ENCODE measurements at regions not wholly inside any gene's neighbourhood (a gene's known extent, or its start where the extent isn't known, plus 50 kb on each side); places are given as distances from the start of the nearest gene placed in this dataset.
"Not testable (repeated sequence)": the region's sequence is repeated elsewhere in the genome, so short reads cannot be mapped to it uniquely, and the experiment has no call there.

GRCh38 chr14:104398656-104399055 is 180.9 kb upstream of the C14orf180 start:
- DNase-seq (ENCODE audit: low read depth in 2 of 2), result no peak

- DNase-seq (ENCODE audit: low read depth in 2 of 2), result no peak
These were observed 180.0 kb upstream of the C14orf180 start for GRCh38 chr14:104399432-104400155.

GRCh38 chr14:104400355-104400754 is 179.2 kb upstream of the C14orf180 start:
- no peak for DNase-seq (ENCODE audit: low read depth in 2 of 2)

GRCh38 chr14:104401785-104402184 is 177.8 kb upstream of the C14orf180 start:
- DNase-seq (ENCODE audit: low read depth in 2 of 2), result no peak

GRCh38 chr14:104402303-104402702 is 177.3 kb upstream of the C14orf180 start:
- DNase-seq (ENCODE audit: low read depth in 2 of 2), result not testable (repeated sequence)

DNA sequence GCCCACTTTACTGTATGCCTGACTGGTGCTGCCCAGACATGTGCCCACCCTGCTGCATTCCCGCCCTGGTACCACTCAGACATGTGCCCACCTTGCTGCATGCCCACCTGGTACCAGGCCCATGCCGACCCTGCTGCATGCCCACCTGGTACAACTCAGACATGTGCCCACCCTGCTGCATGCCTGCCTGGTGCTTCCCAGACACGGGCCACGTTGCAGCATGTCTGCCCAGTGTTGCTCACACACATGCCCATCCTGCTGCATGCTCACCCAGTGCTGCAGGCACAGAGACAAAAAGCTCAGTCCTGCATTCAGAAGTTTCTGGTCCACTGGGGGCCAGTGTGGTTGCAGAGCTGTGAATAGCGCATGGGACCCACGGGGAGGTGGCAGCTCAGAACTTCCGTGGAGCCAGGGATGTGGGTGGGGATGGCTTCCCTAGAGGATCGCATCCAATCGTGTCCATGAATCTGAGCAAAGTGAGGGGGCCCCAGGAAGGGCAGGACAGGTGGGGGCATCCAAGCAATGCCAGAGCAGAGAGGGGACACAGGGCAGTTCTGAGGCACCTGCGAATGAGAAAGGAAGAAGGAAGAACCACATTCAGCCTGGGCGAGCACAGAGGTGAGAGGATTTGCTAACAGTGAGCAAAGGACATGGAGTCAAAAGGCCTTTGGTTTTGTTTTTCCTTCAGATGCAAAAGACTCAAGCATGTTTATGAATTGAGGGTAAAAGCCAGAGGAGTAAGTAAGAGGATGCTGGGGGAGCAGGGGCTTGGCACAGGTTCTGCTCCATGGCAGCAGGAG is 175.9 kb upstream of the C14orf180 start:
- DNase-seq (ENCODE audit: low read depth in 2 of 2), result no peak

- no peak for DNase-seq (ENCODE audit: low read depth in 2 of 2)
These were observed 174.6 kb upstream of the C14orf180 start for GRCh38 chr14:104404922-104405321.

DNA sequence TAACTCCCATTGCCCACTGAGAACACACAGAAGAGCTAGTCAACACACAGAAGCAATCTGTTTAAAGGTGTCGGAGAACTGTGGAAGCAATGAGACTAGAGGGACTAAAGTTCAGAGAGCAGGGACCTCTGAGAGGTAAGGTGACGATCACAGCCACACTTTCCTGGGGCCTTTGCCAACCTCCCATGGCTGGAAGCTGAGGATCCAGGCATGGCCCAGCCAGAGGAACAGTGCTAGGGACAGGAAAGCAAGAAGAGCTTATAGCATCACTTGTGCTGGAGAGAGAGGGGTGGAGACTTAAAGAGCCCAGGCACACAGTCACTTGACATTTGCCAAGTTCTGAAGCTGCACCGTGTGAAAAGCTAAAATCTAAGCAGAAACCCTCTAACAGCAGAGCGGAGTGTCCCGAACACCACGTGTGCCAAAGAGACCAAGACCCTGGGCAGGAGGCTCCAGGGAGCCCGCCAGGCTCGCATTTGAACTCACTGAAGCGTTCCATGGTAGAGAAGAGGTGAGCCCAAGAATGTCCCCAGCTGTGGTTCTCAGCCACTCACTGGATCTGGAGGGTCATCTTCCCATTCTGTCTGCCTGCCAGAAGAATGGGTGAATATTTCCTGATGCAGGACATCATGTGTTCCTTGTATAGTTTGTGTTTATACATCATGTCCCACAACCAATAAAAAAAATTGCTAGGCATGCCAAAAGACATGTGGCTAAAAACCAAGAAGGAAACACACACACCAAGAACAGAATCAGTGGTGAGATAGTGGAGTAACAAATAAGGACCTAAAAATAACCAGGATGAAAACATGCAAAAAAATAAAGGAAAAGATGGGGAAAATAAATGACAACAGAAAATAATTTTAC is 174.0 kb upstream of the C14orf180 start:
- no peak for DNase-seq (ENCODE audit: low read depth in 2 of 2)

DNA sequence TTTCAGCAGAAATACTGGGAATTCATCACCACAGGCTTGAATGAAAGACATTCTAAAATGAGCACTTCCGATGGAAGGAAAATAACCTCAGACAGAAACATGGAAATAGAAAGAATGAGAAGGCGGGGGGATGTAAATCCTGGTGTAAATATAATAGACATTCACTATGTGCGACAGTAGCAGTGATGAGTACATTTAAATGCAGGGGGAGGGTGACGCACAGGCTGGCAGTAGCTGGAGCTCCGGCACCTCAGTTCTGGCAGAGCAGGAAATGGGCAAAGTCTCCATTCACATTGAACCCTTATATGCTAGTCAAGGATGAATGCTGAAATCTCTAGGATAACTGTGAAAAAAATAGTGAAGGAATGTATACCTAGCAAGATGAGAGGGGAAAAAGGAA is 172.7 kb upstream of the C14orf180 start:
- DNase-seq (ENCODE audit: low read depth in 2 of 2), result no peak

DNA sequence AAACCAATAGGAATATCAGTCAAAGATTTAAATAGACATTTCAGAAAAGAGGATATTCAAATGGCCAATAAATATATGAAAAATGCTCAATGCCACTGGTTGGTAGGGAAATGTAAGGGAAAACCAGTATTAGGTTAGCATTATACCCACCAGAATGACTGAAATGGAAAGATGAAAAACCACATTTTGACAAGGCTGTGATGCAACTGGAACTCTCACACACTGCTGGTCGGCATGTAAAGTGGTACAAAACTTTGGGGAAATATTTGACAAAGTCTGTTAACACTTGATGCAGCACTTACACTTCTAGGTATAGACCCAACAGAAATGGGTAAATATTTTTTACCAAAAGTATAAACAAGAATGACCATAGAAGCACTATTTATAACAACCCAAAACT is 163.2 kb upstream of the C14orf180 start:
- no peak for DNase-seq (ENCODE audit: low read depth in 2 of 2)

GRCh38 chr14:104419865-104420505 is 159.6 kb upstream of the C14orf180 start:
- no peak for DNase-seq (ENCODE audit: low read depth in 2 of 2)

DNA sequence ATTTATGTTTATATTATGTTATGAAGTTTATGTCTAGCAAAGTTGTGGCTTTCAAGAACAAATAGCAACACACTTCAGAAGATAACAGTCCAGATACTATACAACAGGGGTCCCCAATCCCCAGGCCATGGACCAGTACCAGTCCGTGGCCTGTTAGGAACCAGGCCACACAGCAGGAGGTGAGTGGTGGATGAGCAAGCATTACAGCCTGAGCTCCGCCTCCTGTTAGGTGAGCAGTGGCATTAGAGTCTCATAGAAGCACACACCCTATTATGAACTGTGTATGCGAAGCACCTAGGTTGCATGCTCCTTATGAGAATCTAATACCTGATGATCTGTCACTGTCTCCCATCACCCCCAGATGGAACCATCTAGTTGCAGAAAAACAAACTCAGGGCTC is 159.0 kb upstream of the C14orf180 start:
- DNase-seq (ENCODE audit: low read depth in 2 of 2), result not testable (repeated sequence)

DNA sequence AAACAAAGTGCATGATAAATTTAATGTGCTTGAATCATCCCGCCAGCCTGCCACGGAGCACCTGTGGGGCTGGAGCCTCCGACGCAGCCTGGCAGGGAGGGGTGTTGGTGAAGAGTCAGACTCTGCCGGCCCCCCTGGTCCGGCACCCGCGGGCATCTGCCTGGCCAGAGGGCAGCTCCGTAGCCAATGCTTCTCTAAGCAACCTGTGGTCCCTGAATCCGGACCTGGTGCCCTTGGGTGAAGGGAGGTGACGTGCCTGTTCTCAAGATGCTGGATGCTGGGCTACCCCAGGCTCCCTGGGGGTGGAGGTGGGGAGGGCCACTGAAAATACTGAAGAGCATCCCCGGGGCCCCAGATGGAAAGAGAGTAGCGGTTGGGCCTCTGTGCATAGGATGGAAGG is 158.6 kb upstream of the C14orf180 start:
- no peak for DNase-seq (ENCODE audit: low read depth in 2 of 2)

GRCh38 chr14:104421401-104421821 is 158.2 kb upstream of the C14orf180 start:
- DNase-seq (ENCODE audit: low read depth in 2 of 2), result no peak

GRCh38 chr14:104421892-104422828 is 157.4 kb upstream of the C14orf180 start:
- no peak for DNase-seq (ENCODE audit: low read depth in 2 of 2)

DNA sequence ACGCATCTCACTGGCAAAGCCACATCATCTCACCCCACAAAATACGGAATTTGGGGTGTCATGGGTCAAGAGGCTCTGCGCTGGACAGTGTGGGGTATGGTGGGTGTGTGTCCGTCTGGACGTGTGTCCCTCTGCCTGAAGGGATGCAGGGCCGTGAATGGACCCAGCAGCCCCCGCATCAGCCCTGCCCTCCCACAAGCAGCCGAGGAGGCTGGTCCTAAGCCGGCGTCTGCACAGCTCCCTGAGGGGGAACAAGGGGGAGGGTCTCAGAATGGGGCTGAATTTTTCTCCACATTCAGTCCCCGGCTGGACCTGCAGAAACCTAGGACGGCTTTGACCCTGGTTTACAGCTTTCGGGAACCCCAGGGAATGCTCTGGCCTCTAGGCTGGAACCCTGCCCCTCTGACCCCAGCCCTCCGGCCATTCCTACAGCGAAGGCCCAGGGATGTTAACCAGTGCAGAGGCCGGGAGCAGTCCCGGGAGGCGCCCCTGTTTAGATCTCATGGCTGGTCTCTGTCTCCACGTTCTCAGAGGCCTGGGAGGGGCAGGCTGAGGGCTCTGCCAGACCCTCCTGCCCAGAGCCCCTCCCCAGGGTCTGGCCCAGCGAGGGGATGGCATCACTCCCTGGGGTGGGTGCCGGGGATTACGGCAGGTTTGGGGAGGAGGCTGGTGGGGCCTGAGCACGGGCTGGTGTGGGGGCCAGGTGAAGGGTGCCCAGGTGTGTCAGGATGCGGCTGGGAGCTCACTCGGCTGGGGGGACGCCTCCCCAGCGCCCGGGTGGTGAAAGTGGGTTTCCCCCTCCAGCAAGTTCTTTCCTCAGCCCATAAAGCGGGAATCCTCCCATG is 156.5 kb upstream of the C14orf180 start:
- no peak for DNase-seq (ENCODE audit: low read depth in 2 of 2)

DNA sequence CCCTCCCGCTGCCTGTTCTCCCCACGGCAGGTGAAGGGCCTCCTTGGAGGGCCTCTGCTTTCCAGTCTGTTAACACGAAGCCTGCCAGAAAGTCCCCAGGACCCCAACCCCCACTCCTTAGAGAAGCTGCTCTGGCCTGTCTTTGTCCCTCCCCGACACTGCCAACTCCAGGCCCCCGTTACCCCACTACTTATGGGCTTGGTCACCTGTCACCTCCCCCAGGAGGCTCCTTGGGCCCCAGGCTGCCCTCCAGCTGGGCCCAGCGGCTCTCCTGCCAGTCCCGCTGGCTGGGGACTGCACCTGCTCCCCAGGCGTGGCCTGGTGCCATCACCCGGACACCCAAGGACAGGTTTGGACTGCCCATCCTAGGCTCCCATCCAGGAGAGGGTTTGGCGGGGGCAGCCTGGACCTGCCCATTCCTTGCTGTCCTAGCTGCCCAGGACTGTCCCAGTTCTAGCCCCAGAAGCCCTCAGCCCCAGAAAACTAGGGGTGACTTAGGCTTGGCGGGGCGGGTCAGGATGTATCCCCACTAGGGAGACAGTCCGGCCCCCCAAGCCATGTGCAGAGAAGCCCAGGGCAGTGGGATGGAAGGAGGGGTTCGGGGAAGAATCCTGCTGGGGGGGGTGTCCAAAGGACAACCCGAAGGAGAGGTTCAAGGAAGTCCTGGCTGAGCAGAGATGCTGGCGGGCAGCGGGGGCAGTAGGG is 155.7 kb upstream of the C14orf180 start:
- DNase-seq (ENCODE audit: low read depth in 2 of 2), result no peak

GRCh38 chr14:104424406-104425072 is 155.0 kb upstream of the C14orf180 start:
- no peak for DNase-seq (ENCODE audit: low read depth in 2 of 2)

All from stimulated activated CD4-positive, alpha-beta T cell treated with anti-CD3 and anti-CD28 coated beads, Interleukin-1b, Interleukin-23, amount 100 ng/mL, for 1 hour (primary cell).